ENCODE measurements at regions not wholly inside any gene's neighbourhood (a gene's known extent, or its start where the extent isn't known, plus 50 kb on each side); places are given as distances from the start of the nearest gene placed in this dataset.
A peak's percentile ranks its signal among the peaks of the same experiment; 100 is the strongest.
"Not testable (repeated sequence)": the region's sequence is repeated elsewhere in the genome, so short reads cannot be mapped to it uniquely, and the experiment has no call there.

DNA sequence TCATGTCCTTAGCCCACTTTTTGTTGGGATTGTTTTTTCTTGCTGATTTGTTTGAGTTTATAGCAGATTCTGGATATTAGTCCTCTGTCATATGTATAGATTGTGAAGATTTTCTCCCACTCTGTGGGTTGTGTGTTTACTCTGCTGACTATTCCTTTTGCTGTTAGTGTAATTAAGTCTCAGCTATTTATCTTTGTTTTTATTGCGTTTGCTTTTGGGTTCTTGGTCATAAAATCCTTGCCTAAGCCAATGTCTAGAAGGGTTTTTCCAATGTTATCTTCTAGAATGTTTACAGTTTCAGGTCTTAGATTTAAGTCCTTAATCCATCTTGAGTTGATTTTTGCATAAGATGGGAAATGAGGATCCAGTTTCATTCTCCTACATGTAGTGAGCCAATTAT lies 351.2 kb upstream of the PIK3R1 start:
- not testable (repeated sequence) for DNase-seq

DNA sequence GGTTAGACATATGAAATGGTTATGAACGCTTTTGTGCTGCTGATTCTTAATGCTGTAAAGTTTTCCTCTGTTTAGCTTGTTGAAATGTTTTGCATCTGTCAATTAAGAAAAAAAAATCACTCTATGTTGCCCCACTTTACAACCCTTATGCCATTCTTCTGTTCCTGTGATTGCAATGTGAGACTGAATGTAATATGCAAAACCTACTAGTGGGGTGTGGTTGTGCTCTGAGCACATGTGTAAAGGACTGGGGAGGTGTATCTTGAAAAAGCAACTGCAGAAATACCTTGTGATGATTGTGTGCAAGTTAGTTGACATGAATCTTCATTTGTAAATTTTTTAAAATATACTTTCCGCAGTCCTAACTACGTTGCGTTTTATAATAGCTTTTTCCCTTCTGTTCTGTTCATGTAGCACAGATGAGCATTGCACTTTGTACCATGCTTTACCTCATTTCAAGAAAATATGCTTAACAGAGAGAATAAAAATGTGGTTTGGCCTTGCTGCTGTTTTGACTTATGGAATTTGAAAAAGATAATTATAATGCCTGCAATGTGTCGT lies 357.0 kb upstream of the PIK3R1 start:
- DNase-seq = no peak

DNA sequence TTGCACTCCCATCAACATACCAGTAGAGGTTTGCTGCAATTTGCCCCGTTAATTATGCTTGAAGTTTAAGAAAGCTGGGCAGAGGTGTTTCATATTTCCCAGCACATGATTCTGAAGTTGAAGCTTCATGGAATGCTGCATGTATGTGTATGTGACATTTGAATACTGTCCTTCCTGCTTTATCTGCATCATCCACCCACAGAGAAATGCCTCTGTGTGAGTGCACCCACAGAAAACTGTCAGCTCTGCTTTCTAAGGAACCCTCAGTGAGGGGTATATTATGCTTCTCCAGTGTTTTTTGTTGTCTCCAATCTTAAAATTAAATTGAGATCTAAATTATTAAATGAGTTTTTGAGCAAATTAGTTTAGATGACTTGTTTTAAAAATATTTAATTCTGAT lies 358.1 kb upstream of the PIK3R1 start:
- DNase-seq = no peak

DNA sequence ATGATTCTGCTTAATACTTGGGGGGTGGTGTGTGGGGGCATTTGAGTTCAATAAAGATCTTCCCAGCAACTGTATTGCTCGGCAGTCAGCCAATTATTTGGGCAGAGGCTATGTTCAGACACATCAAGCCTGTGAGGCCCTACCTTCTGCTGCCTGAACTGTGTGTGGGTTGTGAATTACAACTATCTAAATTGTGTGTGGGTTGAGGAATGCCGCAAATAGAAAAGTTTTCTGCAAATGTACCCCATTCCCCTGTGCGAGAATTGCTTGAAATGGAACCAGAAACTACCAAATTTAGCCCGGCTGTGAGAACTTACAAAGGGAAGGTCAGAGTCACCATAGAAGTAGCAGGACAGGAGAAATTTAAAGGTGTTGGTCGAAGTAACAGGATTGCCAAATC lies 360.0 kb upstream of the PIK3R1 start:
- DNase-seq = no peak

DNA sequence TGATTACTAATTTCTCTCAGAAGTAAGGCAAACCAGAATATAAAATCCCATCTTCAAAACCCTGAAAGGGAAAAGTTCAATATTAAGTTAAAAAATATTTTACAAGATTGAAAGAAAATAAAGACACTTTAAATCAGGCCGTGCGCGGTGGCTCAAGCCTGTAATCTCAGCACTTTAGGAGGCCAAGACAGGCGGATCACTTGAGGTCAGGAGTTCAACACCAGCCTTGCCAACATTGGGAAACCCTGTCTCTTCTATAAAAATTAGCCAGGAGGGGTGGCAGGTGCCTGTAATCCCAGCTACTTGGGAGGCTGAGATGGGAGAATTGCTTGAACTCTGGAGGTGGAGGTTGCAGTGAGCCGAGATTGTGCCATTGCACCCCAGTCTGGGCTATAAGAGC lies 364.6 kb upstream of the PIK3R1 start:
- not testable (repeated sequence) for DNase-seq

DNA sequence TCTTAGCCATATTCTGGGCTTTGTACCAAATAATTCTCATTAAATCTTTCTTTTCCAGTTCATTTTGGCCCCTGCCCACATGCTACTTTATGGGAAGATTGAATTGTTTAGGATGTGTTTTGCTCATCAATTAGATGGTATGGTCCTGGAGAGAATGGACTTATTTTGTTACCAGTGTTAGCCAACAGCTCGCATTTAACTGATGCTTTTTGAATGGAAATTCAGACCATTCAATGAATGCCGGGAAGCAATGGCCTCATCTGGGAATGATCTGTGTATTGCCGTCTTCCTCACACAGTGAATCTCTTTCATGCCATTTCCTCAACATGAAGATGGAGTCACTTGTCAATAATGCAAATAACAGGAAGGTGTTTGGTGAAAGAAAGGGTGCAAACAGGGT lies 370.6 kb upstream of the PIK3R1 start:
- no peak for DNase-seq

DNA sequence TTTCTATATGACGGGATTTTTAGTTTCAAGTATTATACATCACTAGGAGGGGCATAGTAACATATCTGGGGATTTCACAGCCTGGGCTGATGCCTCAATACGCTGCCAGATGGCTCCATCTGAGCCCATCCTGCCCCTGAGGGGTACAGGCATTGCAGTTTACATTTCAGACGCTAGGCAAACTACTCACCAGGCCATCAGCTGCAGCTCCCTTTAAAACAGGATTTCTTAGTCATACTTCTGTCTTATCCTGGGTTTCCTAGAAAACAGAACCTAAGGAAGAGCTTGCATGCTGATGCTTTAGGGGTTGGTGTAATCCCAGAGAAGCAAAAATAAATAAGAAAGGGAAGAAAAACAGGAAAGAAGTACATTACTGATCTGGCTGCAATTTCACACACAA lies 372.8 kb upstream of the PIK3R1 start:
- DNase-seq = peak; percentile 65

DNA sequence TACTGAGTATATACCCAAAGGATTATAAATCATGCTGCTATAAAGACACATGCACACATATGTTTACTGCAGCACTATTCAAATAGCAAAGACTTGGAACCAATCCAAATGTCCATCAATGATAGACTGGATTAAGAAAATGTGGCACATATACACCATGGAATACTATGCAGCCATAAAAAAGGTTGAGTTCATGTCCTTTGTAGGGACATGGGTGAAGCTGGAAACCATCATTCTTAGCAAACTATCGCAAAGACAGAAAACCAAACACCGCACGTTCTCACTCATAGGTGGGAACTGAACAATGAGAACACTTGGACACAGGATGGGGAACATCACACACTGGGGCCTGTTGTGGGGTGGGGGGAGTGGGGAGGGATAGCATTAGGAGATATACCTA lies 378.3 kb upstream of the PIK3R1 start:
- DNase-seq = not testable (repeated sequence)

DNA sequence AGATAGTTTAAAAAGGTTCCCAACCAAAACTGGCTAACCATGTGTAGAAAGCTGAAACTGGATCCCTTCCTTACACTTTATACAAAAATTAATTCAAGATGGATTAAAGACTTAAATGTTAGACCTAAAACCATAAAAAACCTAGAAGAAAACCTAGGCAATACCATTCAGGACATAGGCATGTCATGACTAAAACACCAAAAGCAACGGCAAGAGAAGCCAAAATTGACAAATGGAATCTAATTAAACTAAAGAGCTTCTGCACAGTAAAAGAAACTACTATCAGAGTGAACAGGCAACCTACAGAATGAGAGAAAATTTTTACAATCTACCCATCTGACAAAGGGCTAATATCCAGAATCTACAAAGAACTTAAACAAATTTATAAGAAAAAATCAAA lies 379.1 kb upstream of the PIK3R1 start:
- not testable (repeated sequence) for DNase-seq

DNA sequence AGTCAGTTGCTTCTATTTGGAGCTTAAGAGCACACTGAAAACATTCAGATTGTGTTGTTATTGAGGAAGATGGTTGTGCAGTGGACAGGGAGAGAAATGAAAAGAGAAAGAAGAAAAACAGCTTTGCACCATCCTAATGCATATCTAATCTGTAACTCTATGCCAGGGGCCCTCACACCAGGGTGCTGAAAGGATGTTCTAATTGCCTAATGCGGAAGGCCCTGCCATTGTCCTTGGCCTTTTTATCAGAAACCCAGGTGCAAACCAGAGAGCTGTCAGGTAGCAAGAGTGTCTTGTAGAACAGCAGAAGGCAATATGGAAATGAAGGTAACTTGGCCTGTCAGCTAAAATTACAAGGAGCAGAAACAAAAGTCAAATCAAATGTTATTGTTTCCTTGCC lies 384.5 kb upstream of the PIK3R1 start:
- DNase-seq = no peak

DNA sequence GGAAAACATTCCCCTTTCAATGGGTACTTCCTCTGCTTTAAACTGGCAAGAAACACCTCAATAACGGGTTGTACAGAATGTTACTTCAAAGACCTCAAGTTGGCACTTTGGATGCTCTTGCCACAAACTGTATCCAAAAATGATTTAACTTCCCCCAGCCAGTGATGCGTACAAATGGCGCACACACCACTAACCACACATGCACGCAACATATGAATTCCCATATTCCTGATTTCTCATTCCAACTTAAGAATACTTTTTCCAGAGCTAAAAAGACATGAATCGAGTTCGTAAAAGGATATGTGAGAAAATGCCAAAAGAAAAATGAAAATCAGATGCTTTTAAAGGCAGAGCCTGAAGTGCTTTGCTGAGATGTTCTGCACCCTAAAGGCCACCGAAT lies 388.0 kb upstream of the PIK3R1 start:
- DNase-seq = no peak

DNA sequence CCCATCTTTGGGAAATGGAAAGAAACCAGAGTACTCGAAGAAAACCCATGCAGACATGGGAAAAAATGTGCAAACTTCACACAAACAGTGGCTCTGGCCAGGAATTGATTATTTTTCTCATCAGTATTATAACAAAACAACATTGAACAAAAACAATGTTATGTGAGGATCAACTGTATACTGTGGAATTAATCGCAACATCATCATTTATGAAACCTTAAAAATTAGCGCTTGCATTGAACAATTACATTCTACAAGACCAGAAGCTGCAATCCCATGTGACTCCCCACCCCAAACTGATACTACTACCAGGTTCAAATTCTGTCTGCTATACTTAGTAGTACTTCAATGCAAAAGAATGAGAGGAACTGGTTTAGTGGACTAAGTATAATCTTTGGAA lies 390.7 kb upstream of the PIK3R1 start:
- DNase-seq = no peak

DNA sequence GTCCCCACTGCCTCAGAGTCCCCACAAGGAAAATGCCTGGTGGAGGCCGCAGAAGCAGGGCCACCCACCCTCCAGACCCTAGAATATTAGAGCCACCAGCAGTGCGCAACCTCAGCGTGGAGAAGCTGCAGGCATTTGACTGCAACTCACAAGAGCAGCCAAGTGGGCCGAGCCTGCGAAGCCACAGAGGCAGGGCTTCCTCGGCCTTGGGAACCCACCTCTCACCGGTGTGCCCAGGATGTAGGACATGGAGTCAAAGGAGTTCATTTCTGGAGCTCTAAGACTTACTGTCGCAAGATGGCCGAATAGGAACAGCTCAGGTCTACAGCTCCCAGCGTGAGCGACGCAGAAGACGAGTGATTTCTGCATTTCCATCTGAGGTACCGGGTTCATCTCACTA lies 397.9 kb upstream of the PIK3R1 start:
- no peak for DNase-seq

DNA sequence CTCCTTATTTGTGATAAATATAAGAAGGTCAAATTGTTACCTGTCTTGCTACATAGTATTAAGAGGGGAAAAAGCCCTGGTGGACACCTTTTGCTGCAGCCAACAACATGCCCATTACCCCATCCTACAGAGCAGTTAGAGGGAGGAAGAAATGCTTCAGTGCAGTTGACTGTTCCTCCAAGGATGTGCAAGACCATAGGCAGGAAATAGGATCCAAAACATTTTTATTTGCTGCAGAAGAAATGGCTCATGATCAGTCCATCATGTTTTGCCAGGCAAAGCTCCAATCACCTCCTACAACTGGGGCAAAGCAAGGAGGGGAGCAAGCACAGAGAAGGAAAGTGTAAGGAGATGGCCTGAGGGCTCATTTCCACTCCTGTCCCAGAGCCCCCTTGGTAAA lies 399.1 kb upstream of the PIK3R1 start:
- no peak for DNase-seq

DNA sequence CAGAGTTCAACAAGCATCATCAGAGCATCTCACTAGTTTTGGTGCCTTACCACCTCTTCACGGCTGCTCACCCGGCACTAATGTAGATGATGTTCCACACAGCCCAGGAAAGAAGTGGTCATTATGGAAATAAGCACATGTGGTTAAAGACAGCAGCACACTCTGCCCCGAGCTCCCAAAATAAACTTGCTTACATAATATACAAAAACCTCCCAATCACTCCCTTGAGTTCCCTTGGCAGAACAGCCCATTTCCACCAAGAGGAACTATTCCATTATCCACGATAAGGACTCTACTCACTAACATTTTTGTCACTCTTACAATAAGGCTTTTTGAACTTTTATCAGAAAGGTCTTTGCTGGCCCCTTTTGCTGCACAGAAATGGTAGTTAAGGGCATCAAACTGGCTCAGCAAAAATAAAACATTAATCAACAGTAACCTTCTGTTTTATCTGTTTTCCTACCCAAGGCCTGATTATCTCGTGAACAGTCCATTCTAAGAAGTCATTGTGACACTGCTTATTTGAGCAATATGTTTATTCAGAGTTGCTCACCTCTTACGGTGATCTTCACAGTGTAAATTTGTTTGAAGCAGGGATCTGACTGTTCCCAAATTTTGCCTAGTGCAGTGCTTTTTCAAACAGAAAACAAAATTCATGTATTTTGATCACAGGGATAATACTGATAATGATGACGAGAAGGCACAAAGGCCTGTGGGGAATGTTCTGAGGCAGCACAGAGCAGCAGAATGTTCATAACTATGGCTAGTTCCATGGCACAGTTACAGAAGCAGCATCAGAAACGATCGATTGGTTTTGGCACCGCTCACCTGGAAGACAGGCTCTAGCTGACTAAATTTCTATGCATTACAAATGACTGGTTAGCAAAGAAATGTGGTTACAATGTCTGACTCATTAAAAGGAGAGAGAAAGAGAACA lies 399.8 kb upstream of the PIK3R1 start:
- no peak for DNase-seq

DNA sequence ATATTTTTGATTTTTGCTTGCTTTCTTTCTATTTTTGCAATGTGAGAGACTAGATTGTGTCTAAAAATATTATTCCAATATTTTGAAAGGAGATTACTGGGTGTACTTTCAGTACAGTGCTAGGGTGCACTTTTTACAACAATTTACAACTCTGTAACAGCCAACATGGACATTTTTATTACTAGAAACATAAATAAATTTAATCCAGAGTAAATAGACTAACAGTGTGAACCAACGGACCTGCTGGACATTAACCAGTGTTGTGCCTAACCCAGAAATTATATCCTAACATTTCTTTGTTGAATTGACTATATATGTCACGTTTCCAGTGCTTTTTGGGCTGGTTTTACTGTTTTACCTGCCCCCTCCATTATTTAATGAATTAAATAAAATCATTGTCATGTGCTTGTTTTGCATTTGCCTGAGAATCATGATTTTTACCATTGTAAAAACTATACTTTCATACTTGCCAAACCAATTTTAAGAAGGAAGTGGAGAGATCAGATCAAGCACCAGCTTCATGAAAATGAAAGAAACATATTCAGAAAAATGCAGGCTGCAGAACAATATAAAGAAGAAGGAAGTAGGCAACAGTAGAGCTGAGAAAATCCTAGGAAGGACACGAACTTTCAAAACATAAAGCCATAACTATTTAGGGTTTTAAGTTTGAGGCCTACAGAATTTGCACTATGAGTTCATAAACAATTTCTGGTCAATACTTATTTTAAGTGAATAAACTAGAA lies 400.8 kb upstream of the PIK3R1 start:
- no peak for DNase-seq

DNA sequence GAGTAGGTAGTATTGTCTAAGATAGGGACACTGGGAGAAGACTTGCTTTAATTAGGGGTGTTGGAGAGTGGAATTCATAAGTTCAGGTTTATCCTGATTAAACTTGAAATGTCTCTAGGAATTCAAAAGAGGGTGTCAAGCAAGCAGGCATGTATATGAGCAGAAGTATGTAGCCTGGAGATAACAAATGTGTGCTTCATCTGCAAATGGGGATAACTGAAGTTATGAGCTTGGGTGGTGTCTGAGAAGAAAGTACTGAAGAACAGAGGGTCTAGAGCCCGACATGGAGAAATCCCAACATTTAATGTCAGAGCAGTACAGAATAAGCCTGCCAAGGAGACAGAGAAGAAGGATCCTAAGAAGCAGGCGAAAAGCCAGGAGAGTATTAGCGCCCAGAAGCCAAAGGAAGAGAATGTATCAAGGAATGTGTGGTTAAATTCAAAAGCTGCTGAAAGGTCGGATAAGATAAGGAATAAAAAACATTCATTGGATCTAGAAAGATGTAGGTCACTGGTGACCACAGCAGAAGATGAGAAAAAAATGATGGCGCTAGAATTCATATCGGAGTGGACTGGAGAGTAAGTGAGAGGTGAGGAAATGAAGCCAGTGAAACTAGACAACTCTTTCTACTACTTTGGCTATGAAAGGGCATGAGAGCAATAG lies 401.5 kb upstream of the PIK3R1 start:
- DNase-seq = no peak

DNA sequence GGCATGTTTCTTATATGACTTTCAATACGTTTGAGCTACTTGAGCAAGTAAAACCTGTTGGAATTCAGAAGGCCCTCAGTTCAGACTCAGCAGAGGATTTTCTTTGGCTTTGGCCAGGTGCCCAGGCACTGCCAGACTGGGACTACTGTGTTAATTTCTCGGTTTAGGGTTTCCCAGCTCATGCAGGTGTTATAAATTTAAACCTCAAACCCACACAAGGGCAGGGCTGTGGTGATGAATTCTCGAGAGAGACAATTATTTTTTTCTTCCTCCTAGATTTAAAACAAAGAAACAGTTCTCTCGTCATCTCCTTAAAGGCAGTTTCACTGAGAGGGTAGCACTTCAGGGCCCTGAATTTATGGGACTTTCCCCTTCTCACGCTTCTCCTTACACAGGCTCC lies 406.0 kb upstream of the PIK3R1 start:
- no peak for DNase-seq

DNA sequence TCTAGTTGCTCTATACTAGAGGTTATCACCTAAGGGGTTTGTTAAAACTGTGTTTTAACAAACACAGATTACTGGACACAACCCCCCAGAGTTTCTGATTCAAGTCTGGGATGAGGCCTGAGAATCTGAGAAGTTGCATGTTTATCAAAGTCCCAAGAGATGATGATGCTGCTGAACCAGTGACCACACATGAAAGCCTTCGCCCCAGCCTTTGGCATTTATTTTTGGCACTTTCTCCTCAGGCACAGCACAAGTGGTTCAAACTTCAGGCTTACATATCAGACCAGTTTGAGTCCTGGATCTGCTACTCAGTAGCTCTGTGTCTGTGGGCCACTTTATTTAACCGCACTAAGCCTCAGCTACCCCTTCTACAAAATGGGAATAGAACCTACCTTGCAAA lies 407.2 kb upstream of the PIK3R1 start:
- DNase-seq = no peak

DNA sequence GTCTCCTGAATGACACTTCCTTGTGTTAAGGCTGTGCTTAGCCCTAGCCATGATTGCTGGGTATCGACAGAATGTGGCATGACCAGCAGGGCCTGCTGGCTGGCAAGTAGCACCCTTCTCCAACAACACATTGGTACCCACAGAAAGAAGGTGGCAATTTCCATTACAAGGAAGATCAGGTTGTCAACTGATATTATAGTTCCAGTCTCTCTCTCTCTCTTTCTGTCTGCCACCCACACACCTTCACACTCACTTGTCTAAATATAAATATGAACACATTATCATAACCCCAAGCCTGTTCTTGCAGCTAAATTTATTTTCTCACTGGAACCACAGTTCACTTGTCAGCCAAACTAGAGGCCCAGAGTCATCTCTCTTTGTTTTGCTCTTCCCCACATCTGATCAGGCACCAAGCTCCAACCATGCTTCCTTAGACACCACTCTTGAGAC lies 408.1 kb upstream of the PIK3R1 start:
- DNase-seq = no peak

DNA sequence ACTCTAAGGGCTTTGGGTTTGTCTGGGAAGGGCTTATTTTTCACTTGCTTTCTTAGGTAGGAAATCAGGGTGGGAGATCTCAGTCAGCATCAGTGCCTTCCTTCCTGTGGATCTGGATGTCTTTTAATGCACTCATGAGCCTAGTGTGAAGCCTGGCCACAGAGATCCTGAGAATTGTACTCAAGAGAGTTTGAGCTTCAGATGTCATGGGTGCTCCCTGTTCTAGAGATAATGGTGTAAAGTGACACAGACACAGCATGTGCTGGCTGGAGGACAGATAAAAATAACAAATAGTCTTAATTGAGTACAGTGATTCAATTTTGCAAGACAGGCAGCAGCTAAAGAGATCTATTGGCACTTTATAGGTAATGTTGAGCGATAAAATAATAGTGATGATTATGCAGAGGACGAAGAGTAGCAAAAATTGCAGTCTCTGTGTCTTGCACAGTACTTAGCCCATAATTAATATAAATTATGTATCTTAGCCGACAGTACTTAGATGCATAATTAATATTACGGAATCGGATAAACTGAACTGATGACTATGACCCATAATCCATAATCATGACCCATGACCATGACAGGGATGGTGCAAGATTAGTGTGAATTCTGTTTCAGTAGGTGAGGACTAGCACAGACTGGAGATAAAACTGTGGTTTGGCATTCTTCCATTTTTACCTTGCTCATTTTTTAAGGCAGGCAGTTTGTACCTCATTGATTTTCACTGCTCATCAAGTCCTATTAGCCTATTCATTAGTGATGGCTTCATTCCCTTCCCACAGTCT lies 408.7 kb upstream of the PIK3R1 start:
- DNase-seq = no peak

DNA sequence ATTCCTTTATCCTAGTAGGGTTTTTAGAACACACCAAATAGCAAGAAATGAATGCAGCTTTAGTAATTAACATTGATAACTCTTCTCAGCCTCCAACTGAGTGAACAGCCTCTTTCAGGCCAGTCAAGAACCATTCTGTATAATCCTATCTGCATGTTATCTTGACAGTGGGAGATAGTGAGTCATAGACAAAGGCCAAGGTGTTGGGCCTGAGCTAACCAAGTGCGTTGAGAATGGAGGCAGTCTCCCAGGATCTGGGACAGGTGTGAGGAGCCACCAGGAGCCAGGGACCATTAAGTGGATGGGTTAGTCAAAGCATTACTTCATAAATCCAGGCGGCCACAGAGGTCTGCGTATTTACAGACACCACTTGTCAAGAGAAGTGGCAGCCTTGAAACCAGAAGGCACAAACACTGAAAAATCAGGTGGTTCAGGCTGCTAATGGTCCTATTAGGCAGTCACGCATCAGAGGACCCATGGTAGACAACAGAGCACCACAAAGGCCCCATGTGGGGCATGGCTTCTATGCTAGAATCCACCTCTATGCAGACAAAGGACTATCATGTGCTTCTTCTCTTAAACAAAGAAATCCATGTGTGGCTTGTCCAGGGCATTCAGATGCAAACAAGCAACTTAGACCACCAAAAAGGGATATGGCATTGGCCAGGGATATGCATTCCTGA lies 409.7 kb upstream of the PIK3R1 start:
- no peak for DNase-seq
